Body of pancreas (tissue), 4 donors: ENCODE measurements at regions not wholly inside any gene's neighbourhood (a gene's known extent, or its start where the extent isn't known, plus 50 kb on each side); places are given as distances from the start of the nearest gene placed in this dataset.

Source experiments
- CTCF ChIP-seq, 7 experiments: fragments of 450-650 bp in 4 of 7; fragments of 200-600 bp in 3 of 7; sonication (generic) in 3 of 7; IDR thresholded peaks; one replicate each; pipeline ENCODE4 v1.5.1; 2016 to 2019; ENCODE audit warnings: antibody characterized with exemption in 7 of 7
- POLR2A ChIP-seq, 3 donors: fragments of 450-650 bp; IDR thresholded peaks; one replicate each; pipeline ENCODE4 v1.6.1; 2016; ENCODE audit warnings: antibody characterized with exemption in 3 of 3, mild to moderate bottlenecking in 2 of 3

GRCh38 chr7:43022008-43022407, 89.8 kb downstream of the MRPL32 start:
- TF ChIP-seq CTCF (IDR thresholded peaks at IDR 0.05) (no peak), POLR2A (IDR thresholded peaks at IDR 0.05) (no peak)
